RCC 7860 (cell line): ENCODE measurements at regions not wholly inside any gene's neighbourhood (a gene's known extent, or its start where the extent isn't known, plus 50 kb on each side); places are given as distances from the start of the nearest gene placed in this dataset.
"Not testable (repeated sequence)": the region's sequence is repeated elsewhere in the genome, so short reads cannot be mapped to it uniquely, and the experiment has no call there.

Experiments used
- DNase-seq: peaks from one replicate; pipeline ENCODE4 v3.0.0-alpha.2; 2015; ENCODE audit warnings: low spot score
- FAIRE-seq: peaks from 2 replicates; lab custom pipeline; 2012; peaks lifted over from hg19 to GRCh38; lab: Jason Lieb, UNC

GRCh38 chr16:75971334-75971733, 245.0 kb upstream of the CPHXL start:
- no peak for DNase-seq
- no peak for FAIRE-seq

- no peak for FAIRE-seq
- no peak for DNase-seq
Measured at GRCh38 chr16:75983296-75983695, 257.0 kb upstream of the CPHXL start.

- DNase-seq = no peak
- FAIRE-seq = no peak
Measured at GRCh38 chr16:75983741-75984381, 257.6 kb upstream of the CPHXL start.

- no peak for DNase-seq
- FAIRE-seq = no peak
Measured at GRCh38 chr16:75987323-75987722, 261.0 kb upstream of the CPHXL start.

- FAIRE-seq (no peak), DNase-seq (no peak)
Measured at GRCh38 chr16:75996491-75996890, 270.2 kb upstream of the CPHXL start.

GRCh38 chr16:75997606-75998005, 271.3 kb upstream of the CPHXL start:
- FAIRE-seq = no peak
- no peak for DNase-seq

- no peak for DNase-seq
- FAIRE-seq = no peak
Measured at GRCh38 chr16:76007645-76008044, 269.6 kb upstream of the CNTNAP4 start.

- DNase-seq (no peak), FAIRE-seq (no peak)
Measured at GRCh38 chr16:76023835-76024234, 253.4 kb upstream of the CNTNAP4 start.

- FAIRE-seq = no peak
- DNase-seq = no peak
Measured at GRCh38 chr16:76035689-76036088, 241.5 kb upstream of the CNTNAP4 start.

GRCh38 chr16:76038097-76038496, 239.1 kb upstream of the CNTNAP4 start:
- DNase-seq (no peak), FAIRE-seq (no peak)

GRCh38 chr16:76052725-76053124, 224.5 kb upstream of the CNTNAP4 start:
- no peak for FAIRE-seq
- no peak for DNase-seq

GRCh38 chr16:76059186-76059585, 218.0 kb upstream of the CNTNAP4 start:
- DNase-seq (no peak), FAIRE-seq (no peak)

GRCh38 chr16:76059701-76060100, 217.5 kb upstream of the CNTNAP4 start:
- FAIRE-seq (no peak), DNase-seq (no peak)

- FAIRE-seq = no peak
- DNase-seq = no peak
Measured at GRCh38 chr16:76071690-76072089, 205.5 kb upstream of the CNTNAP4 start.

- DNase-seq (no peak), FAIRE-seq (no peak)
Measured at GRCh38 chr16:76081967-76082366, 195.2 kb upstream of the CNTNAP4 start.

GRCh38 chr16:76106647-76107046, 170.6 kb upstream of the CNTNAP4 start:
- FAIRE-seq = no peak
- no peak for DNase-seq

GRCh38 chr16:76108460-76108859, 168.7 kb upstream of the CNTNAP4 start:
- FAIRE-seq (no peak), DNase-seq (no peak)

- FAIRE-seq (no peak), DNase-seq (no peak)
Measured at GRCh38 chr16:76114681-76115080, 162.5 kb upstream of the CNTNAP4 start.

GRCh38 chr16:76118344-76118743, 158.9 kb upstream of the CNTNAP4 start:
- FAIRE-seq (no peak), DNase-seq (no peak)

- FAIRE-seq (no peak), DNase-seq (no peak)
Measured at GRCh38 chr16:76121636-76122035, 155.6 kb upstream of the CNTNAP4 start.

- FAIRE-seq (no peak), DNase-seq (no peak)
Measured at GRCh38 chr16:76123966-76124365, 153.2 kb upstream of the CNTNAP4 start.

GRCh38 chr16:76125871-76126270, 151.3 kb upstream of the CNTNAP4 start:
- no peak for DNase-seq
- no peak for FAIRE-seq

- DNase-seq, FAIRE-seq: not testable (repeated sequence)
Measured at GRCh38 chr16:76138056-76138455, 139.1 kb upstream of the CNTNAP4 start.
